Chondrocyte (in vitro differentiated cells): ENCODE measurements at regions not wholly inside any gene's neighbourhood (a gene's known extent, or its start where the extent isn't known, plus 50 kb on each side); places are given as distances from the start of the nearest gene placed in this dataset.

Experiments
- DNase-seq: peaks from one replicate; pipeline ENCODE4 v3.0.0; 2021; ENCODE audit warnings: mixed read lengths, low spot score
- H3K27ac Mint-ChIP-seq: one replicate; pipeline ENCODE4 v1.8.0; 2021; ENCODE audit warnings: mild to moderate bottlenecking, moderate library complexity, mixed read lengths; ENCODE audit not compliant: unreplicated experiment
- H3K27me3 Mint-ChIP-seq: 2 replicates; pipeline ENCODE4 v1.8.0; 2021; ENCODE audit warnings: low read depth, mixed read lengths
- H3K36me3 Mint-ChIP-seq: 2 replicates; pipeline ENCODE4 v1.8.0; 2021; ENCODE audit warnings: low read depth, mixed read lengths
- H3K4me1 Mint-ChIP-seq: 2 replicates; pipeline ENCODE4 v1.8.0; 2021; ENCODE audit warnings: low read depth, mild to moderate bottlenecking, mixed read lengths
- H3K4me3 Mint-ChIP-seq: one replicate; pipeline ENCODE4 v1.8.0; 2021; ENCODE audit warnings: mild to moderate bottlenecking, moderate library complexity, mixed read lengths; ENCODE audit not compliant: unreplicated experiment
- H3K9me3 Mint-ChIP-seq: 2 replicates; pipeline ENCODE4 v1.8.0; 2021; ENCODE audit warnings: low read depth, mixed read lengths
- TF ChIP-seq, protein P1 (sequence below): fragments of 200-600 bp; sonication (generic); IDR thresholded peaks from 2 replicates; pipeline ENCODE4 v1.5.0; 2021; ENCODE audit warnings: antibody characterized with exemption, mild to moderate bottlenecking, moderate library complexity

DNA sequence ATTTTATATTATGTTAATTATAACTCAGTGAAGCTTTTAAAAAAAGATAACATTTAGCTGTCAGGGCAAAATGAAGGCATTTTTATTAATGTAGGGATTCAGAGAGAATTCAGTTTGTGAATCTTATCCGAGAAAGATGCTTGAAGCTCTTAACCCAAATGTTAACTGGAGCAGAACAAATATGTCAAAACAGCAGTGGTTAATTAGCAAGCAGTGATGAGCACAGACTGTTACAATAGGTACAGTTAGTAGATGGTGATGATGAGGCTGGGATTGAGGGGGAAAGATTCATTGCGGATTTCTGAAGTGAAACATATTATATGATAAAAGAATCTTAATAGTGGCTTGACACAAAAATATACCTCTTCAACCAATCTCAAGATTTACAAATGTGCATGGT, 356.7 kb downstream of the DIRAS2 start:
- H3K4me3 Mint-ChIP-seq: no peak overlapping the region
- H3K36me3 Mint-ChIP-seq: no peaks in the 10 kb centered on the region
- DNase-seq: no peak
- H3K9me3 Mint-ChIP-seq: peaks cover 11% of the 10 kb centered on the region
- TF ChIP-seq, protein P1, sequence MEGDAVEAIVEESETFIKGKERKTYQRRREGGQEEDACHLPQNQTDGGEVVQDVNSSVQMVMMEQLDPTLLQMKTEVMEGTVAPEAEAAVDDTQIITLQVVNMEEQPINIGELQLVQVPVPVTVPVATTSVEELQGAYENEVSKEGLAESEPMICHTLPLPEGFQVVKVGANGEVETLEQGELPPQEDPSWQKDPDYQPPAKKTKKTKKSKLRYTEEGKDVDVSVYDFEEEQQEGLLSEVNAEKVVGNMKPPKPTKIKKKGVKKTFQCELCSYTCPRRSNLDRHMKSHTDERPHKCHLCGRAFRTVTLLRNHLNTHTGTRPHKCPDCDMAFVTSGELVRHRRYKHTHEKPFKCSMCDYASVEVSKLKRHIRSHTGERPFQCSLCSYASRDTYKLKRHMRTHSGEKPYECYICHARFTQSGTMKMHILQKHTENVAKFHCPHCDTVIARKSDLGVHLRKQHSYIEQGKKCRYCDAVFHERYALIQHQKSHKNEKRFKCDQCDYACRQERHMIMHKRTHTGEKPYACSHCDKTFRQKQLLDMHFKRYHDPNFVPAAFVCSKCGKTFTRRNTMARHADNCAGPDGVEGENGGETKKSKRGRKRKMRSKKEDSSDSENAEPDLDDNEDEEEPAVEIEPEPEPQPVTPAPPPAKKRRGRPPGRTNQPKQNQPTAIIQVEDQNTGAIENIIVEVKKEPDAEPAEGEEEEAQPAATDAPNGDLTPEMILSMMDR: no peak
- H3K27ac Mint-ChIP-seq: no peak overlapping the region
- H3K27me3 Mint-ChIP-seq: no peaks in the 10 kb centered on the region
- H3K4me1 Mint-ChIP-seq: no peaks in the 10 kb centered on the region

DNA sequence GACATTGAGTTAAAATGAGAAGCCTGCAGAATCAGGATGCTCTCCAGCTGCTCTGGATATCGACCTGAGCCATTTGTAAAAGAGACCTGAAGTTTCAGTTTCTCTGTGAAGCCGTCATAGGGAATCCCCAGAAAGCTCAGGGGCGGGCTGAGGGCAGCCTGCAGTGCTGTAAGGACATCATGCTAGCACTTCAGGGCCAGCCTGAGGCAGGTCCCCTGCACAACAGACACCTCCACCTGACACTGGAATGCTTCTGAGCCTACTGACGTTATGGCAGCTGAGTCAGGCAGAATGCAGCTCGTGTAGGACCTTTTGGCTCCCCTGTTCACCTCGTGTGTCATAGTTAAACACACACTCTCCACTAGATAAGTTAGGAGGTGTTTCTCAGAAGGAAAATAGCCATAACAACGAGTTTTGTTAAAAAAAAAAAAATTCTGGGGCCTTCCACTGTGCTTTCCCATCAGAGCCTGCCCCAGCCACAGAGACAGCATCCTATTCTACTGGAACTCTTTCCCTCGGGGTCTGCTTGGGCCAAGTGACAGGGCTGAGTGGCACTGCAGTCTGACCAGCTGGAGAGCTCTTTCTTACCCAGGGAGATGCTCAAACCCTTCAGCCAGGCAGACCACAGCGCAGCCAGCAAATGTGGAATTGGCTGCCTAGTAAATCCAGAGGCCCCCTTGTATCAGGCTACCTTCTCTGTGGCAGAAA, 354.9 kb downstream of the DIRAS2 start:
- no peaks in the 10 kb centered on the region for H3K4me1 Mint-ChIP-seq

DNA sequence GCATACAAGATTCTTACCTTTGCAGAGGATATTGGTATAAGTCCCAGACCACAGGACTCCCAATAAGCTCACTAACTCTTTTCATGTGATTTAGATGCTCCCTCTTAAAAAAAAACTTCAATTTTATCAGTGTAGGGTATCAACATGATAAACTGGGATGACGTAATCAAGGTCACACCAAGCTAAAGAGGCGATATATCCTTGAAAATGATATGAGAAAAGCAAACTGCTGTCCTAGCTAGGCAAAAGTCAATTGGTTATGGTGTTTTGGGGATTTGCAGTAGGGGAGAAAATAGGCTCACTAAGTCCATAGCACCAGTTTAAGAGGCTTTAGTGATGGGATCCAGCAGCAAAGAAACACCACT, 354.4 kb downstream of the DIRAS2 start:
- DNase-seq: no peak
- Mint-ChIP-seq H3K9me3 (no peaks in the 10 kb centered on the region), H3K4me1 (no peaks in the 10 kb centered on the region), H3K4me3 (no peak overlapping the region), H3K27ac (no peak overlapping the region), H3K36me3 (no peaks in the 10 kb centered on the region), H3K27me3 (no peaks in the 10 kb centered on the region)
- TF ChIP-seq, protein P1: no peak

More for the DNA sequence above, 354.9 kb downstream of the DIRAS2 start:
- Mint-ChIP-seq H3K27me3 (no peaks in the 10 kb centered on the region), H3K36me3 (no peaks in the 10 kb centered on the region), H3K27ac (no peak overlapping the region), H3K4me3 (no peak overlapping the region), H3K9me3 (no peaks in the 10 kb centered on the region)
- TF ChIP-seq, protein P1: no peak
- DNase-seq: no peak

DNA sequence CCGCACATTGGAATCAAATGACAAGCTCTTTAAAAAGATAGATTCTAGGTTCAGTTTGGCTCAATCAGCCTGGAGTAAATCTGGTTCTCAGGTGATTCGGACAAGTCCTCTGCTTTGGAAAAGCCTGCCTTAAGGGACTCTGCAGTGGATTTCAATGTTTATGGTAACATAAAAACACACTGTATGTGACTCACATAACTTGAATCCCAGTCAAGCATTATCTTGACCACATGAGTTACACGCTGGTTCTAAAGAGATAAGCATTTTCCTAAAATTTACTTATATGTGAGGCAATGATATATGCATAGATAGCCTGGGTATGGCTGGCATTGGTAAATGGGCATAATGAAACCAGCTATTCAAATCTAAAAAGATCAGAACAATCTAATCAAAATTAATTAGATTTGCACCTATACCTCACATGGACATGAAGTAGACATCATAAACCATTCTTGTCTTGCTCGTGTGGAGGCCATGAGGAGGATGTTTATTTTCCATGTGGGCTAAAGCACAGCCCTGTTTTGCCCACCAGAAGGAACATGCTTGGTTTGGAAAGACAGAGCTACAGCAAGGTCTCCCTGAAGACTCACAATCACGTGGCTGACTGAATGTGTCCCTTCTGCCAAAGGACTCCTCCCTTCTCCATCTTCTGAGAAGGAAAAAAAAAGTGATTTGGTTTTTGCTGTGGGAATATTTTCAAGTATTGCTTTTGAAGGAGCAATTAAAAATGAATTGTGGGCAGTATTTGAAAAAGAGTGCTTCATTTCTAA, 351.7 kb downstream of the DIRAS2 start:
- Mint-ChIP-seq H3K27me3 (no peaks in the 10 kb centered on the region), H3K9me3 (no peaks in the 10 kb centered on the region), H3K4me3 (no peak overlapping the region), H3K4me1 (peaks cover under 1% of the 10 kb centered on the region), H3K27ac (no peak overlapping the region), H3K36me3 (no peaks in the 10 kb centered on the region)
- TF ChIP-seq, protein P1: no peak
- DNase-seq: no peak

DNA sequence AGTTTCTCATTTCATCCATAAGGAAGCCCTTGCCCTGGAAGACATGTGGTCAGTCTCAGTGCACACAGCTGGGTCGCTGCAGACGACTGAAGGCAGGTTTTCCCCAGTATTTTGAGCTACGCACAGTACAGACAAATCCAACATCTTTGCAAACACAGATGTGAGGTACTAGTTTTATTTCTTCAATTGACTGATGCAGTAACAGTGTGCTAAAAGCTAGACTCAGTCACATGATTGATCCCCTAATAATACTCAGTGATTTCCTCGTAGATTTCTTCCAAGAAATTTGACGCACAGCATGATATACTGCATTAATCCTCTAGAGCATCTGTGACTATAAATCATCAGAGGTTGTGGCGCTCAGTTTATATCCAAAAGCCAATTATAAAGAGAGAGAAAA, 346.1 kb downstream of the DIRAS2 start:
- Mint-ChIP-seq H3K4me1 (peaks cover 24% of the 10 kb centered on the region), H3K4me3 (no peak overlapping the region), H3K36me3 (no peaks in the 10 kb centered on the region), H3K27me3 (no peaks in the 10 kb centered on the region), H3K9me3 (no peaks in the 10 kb centered on the region), H3K27ac (no peak overlapping the region)
- DNase-seq: no peak
- TF ChIP-seq, protein P1: no peak
